ENCODE measurements at regions not wholly inside any gene's neighbourhood (a gene's known extent, or its start where the extent isn't known, plus 50 kb on each side); places are given as distances from the start of the nearest gene placed in this dataset.

DNA sequence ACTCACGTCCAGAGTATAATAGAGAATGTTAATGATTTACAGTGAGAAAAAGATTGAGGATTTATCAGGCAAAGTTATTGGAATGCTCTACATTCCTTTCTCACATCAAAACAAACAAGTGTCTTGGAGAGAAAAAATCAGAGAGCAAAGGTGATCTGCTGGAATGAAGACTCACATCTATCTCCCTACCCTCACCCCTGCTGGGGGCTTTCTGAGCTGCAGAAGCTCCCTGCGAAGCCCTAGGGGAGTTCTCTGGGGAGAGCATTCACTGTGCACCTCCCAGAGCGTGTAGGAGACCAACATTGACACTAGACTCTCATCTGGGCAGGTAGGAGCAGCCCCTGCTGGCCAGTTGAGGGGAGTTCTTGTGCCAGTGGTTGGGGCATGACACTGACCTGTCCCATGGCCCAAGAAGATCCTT lies 76.6 kb upstream of the ADAMTS16 start:
- DNase-seq (ENCODE audit: low spot score): no peak

GRCh38 chr5:5065472-5065871 lies 74.7 kb upstream of the ADAMTS16 start:
- DNase-seq (ENCODE audit: low spot score): no peak

- no peak for DNase-seq (ENCODE audit: low spot score)
Observed at GRCh38 chr5:5066276-5067186, 73.6 kb upstream of the ADAMTS16 start.

DNA sequence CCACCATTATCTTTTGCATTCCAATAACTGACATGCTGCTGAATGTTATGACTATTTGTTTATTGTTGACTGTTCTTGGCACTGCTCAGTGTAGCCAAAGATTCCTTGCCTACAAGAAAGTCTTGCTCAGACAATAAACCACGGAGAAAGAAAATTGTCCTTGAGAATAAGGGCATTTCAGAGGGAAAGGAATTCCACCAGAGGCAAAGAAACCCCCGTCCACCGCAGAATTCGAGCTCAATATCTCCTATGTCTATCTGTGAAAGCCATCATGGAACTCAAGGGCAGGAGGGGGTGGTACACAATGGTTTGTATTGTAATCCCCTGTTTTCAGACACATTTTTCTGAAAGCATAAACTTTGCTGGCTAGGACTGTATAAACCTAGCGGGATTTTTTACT lies 70.3 kb upstream of the ADAMTS16 start:
- no peak for DNase-seq (ENCODE audit: low spot score)

DNA sequence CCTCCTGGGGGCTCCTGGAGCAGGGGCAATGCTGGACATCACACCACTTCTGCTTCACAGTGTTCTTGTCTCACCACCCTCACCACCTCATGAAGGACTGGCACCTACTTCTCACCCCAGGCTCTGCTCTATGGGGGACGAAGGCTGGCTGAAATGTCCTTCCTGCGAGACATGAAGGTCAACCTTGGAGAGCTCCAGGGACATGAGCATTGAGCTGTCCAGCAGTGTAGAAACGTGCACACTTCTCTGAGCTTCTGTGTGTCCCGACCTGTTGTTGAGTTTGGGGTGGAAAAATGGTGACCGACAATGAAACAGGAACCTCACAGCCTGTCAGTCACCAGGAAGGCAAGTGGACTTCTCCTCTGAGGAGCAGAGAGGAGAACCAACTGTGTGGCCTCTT lies 68.6 kb upstream of the ADAMTS16 start:
- DNase-seq (ENCODE audit: low spot score): no peak

GRCh38 chr5:5077236-5077635 lies 62.9 kb upstream of the ADAMTS16 start:
- DNase-seq (ENCODE audit: low spot score): no peak

- no peak for DNase-seq (ENCODE audit: low spot score)
Observed at GRCh38 chr5:5078009-5078897, 61.9 kb upstream of the ADAMTS16 start.

DNA sequence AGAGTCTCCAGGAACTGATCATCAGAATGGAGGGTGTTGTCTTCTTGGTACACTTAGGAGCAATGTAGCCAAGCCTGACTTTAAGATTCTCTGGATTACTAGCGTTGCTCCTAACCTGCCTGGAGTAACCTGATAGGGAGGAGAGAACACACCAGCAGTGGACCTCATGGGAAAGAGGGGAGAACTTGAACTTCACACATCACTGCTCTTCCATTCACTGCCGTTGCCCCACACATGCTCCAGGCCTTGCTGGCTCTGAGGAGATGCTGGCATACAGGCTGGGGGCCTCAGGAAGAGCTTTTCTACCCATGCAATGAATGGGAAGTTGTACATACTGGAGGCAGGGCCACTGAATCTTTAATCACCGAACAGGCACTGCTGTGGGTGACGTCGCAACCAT lies 60.3 kb upstream of the ADAMTS16 start:
- DNase-seq (ENCODE audit: low spot score): no peak

GRCh38 chr5:5080790-5081189 lies 59.3 kb upstream of the ADAMTS16 start:
- no peak for DNase-seq (ENCODE audit: low spot score)

DNA sequence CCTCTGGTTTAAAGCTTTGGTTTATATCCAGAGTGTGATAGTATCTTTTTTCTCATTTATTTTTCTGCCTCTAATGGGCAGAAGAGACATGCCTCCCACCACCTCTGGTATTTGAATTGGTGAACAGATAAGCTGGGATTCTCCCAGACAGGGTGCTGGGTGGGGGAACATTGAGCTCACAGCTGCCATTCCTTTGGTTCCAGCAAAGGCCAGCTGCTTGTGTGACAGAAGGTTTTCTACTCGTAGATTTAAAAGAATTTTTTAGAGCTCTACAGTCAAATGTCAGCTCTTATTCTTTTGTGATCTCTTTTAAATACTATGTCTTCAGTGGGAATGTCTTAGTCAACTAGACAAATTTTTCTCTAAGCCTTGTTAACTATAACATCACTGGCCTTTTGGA lies 54.7 kb upstream of the ADAMTS16 start:
- no peak for DNase-seq (ENCODE audit: low spot score)

DNA sequence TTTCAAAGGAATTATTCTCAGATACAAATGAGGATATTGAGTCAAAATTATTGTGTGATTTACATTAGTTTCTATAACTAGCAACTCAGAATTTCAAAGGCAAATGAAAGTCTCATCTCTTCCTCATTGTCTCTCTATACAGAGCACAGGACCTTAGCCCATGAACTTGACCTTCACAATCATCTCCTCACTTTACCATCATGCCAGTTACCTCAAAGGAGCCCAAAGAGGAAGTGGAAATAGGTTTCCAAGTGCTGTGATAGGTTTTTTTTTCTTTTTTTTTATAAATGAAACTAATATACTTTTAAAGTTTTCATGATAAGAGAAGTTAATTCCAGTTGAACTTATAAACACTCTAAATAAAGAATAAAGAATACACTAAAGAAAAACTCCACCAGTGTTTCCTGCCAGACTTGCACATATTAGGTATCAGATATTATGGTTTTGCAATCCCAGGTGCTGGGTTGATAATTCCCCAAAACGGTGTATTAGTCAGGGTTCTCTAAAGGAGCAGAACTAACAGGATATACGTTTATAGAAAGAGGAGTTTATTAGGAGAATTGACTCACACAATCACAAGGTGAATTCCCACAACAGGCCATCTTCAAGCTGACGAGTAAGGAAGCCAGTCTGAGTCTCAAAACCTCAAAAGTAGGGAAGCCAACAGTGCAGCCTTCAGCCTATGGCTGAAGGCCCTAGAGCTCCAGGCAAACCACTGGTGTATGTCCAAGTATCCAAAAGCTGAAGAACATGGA lies 50.1 kb upstream of the ADAMTS16 start:
- no peak for DNase-seq (ENCODE audit: low spot score)

Data from HuH-7.5 (cell line).